H1 (cell line): ENCODE measurements at regions not wholly inside any gene's neighbourhood (a gene's known extent, or its start where the extent isn't known, plus 50 kb on each side); places are given as distances from the start of the nearest gene placed in this dataset.

Source experiments
- CTCF ChIA-PET: fragments of 300-600 bp; sonication (Branson Sonifier 250); formaldehyde crosslinking; loops from one replicate; lab custom pipeline; 2021; ENCODE audit not compliant: partially characterized antibody; lab: Charles Lee
- POLR2A ChIA-PET: fragments of 300-600 bp; sonication (Branson Sonifier 250); formaldehyde crosslinking; loops from one replicate; lab custom pipeline; 2021; ENCODE audit warnings: inconsistent platforms; ENCODE audit not compliant: partially characterized antibody; lab: Charles Lee
- DNase-seq, 2 experiments: peaks; one replicate each; pipeline versions ENCODE4 v3.0.0 to v3.0.0-alpha.2; 2010 to 2022; ENCODE audit warnings: low spot score in 2 of 2, low read depth in 1 of 2, mixed read lengths in 1 of 2
- FAIRE-seq: peaks from 2 replicates; lab custom pipeline; 2011; peaks lifted over from hg19 to GRCh38; lab: Jason Lieb, UNC
- H2AFZ ChIP-seq: 2 replicates; pipeline ENCODE4 v1.8.1; 2012; ENCODE audit warnings: low read length, inconsistent platforms
- H2AK5ac ChIP-seq: 2 replicates; pipeline ENCODE4 v1.6.1; 2013; ENCODE audit warnings: low read depth, low read length
- H2BK120ac ChIP-seq: replicated peaks from 2 replicates; pipeline ENCODE3; 2013; ENCODE audit warnings: low read depth, low read length, inconsistent platforms
- H2BK12ac ChIP-seq: 2 replicates; pipeline ENCODE4 v1.6.1; 2013; ENCODE audit warnings: low read depth, low read length
- H2BK15ac ChIP-seq: 2 replicates; pipeline ENCODE4 v1.6.1; 2013; ENCODE audit warnings: low read length
- H2BK20ac ChIP-seq: 2 replicates; pipeline ENCODE4 v1.6.1; 2013; ENCODE audit warnings: low read length
- H2BK5ac ChIP-seq: 2 replicates; pipeline ENCODE4 v1.6.1; 2013; ENCODE audit warnings: low read depth, low read length
- H3K14ac ChIP-seq: 2 replicates; pipeline ENCODE4 v1.6.1; 2013; ENCODE audit warnings: inconsistent platforms; ENCODE audit not compliant: insufficient read length
- H3K18ac ChIP-seq: 2 replicates; pipeline ENCODE4 v1.6.1; 2013; ENCODE audit warnings: low read length; ENCODE audit errors: extremely low read depth
- H3K23ac ChIP-seq: 2 replicates; pipeline ENCODE4 v1.6.1; 2013; ENCODE audit warnings: inconsistent platforms; ENCODE audit not compliant: insufficient read length
- H3K23me2 ChIP-seq: 2 replicates; pipeline ENCODE4 v1.6.1; 2013; ENCODE audit warnings: low read depth, low read length
- H3K27ac ChIP-seq: 2 replicates; pipeline ENCODE4 v1.6.1; 2011; ENCODE audit warnings: low read depth, low read length, inconsistent platforms
- H3K27me3 ChIP-seq, 4 experiments: replicated peaks in 1 of 4; 1 replicate in 1 of 4; 2 replicates in 3 of 4; pipeline versions ENCODE4 v1.6.1 to v1.8.1; 2011 to 2013; ENCODE audit warnings: low read length in 3 of 4, mild to moderate bottlenecking in 3 of 4, inconsistent platforms in 2 of 4, mixed read lengths in 2 of 4, moderate library complexity in 1 of 4; ENCODE audit not compliant: control insufficient read depth in 3 of 4, insufficient read depth in 3 of 4; ENCODE audit errors: extremely low read depth in 1 of 4
- H3K36me3 ChIP-seq, 4 experiments: 2 replicates each; pipeline versions ENCODE4 v1.6.1 to v1.8.1; 2011 to 2013; ENCODE audit warnings: mild to moderate bottlenecking in 4 of 4, low read length in 3 of 4, moderate library complexity in 2 of 4, control low read depth in 1 of 4, inconsistent platforms in 1 of 4; ENCODE audit not compliant: insufficient read depth in 4 of 4, control insufficient read depth in 2 of 4
- H3K4ac ChIP-seq: replicated peaks from 2 replicates; pipeline ENCODE3; 2013; ENCODE audit warnings: low read length, low read depth, mixed read lengths, inconsistent platforms; ENCODE audit not compliant: insufficient read length
- H3K4me1 ChIP-seq, 4 experiments: replicated peaks in 1 of 4; 1 replicate in 1 of 4; 2 replicates in 3 of 4; pipeline versions ENCODE4 v1.6.1 to v1.8.1; 2011 to 2013; ENCODE audit warnings: low read length in 3 of 4, inconsistent platforms in 2 of 4, mixed read lengths in 1 of 4; ENCODE audit not compliant: insufficient read depth in 4 of 4, control insufficient read depth in 3 of 4
- H3K4me2 ChIP-seq, 2 experiments: 2 replicates each; pipeline versions ENCODE4 v1.6.1 to v1.8.1; 2011 to 2013; ENCODE audit warnings: low read depth in 2 of 2, low read length in 2 of 2, control low read depth in 1 of 2, inconsistent platforms in 1 of 2, mild to moderate bottlenecking in 1 of 2; ENCODE audit not compliant: insufficient read depth in 1 of 2
- H3K4me3 ChIP-seq, 4 experiments: fragments of 200-600, 300-600 bp in 1 of 4; sonication (generic), shearing (Covaris generic), sonication (Bioruptor Twin) in 1 of 4; 2 replicates each; pipeline versions ENCODE4 v1.5.1 to v1.8.1; 2011 to 2016; ENCODE audit warnings: low read length in 4 of 4, low read depth in 3 of 4, control low read depth in 2 of 4, inconsistent platforms in 2 of 4, mild to moderate bottlenecking in 2 of 4, mixed read lengths in 1 of 4, moderate library complexity in 1 of 4; ENCODE audit not compliant: insufficient read depth in 2 of 4; ENCODE audit errors: extremely low read depth in 1 of 4
- H3K56ac ChIP-seq: replicated peaks from 2 replicates; pipeline ENCODE3; 2013; ENCODE audit warnings: low read depth, mild to moderate bottlenecking, mixed read lengths, low read length, inconsistent platforms; ENCODE audit not compliant: insufficient read length
- H3K79me1 ChIP-seq: 2 replicates; pipeline ENCODE4 v1.6.1; 2013; ENCODE audit warnings: low read depth, low read length, control low read depth
- H3K79me2 ChIP-seq, 2 experiments: 2 replicates each; pipeline versions ENCODE4 v1.6.1 to v1.8.1; 2012 to 2013; ENCODE audit warnings: low read length in 2 of 2, mild to moderate bottlenecking in 2 of 2, inconsistent platforms in 1 of 2; ENCODE audit not compliant: insufficient read depth in 2 of 2, control insufficient read depth in 1 of 2
- H3K9ac ChIP-seq, 4 experiments: replicated peaks in 1 of 4; 1 replicate in 1 of 4; 2 replicates in 3 of 4; pipeline versions ENCODE4 v1.6.1 to v1.8.1; 2011 to 2013; ENCODE audit warnings: low read depth in 3 of 4, low read length in 3 of 4, control low read depth in 2 of 4, mild to moderate bottlenecking in 2 of 4, moderate library complexity in 2 of 4, inconsistent platforms in 1 of 4; ENCODE audit errors: extremely low read depth in 1 of 4
- H3K9me3 ChIP-seq, 2 experiments: 2 replicates each; pipeline versions ENCODE4 v1.6.1 to v1.8.1; 2012 to 2013; ENCODE audit warnings: mild to moderate bottlenecking in 2 of 2, moderate library complexity in 2 of 2, control low read depth in 1 of 2, inconsistent platforms in 1 of 2, low read depth in 1 of 2, low read length in 1 of 2, mixed read lengths in 1 of 2; ENCODE audit not compliant: insufficient read depth in 2 of 2
- H4K20me1 ChIP-seq, 2 experiments: replicated peaks in 1 of 2; 2 replicates each; pipeline versions ENCODE3 to v1.8.1; 2011 to 2013; ENCODE audit warnings: inconsistent platforms in 2 of 2, low read length in 2 of 2, mild to moderate bottlenecking in 1 of 2; ENCODE audit not compliant: insufficient read depth in 2 of 2, control insufficient read depth in 1 of 2
- H4K5ac ChIP-seq: 2 replicates; pipeline ENCODE4 v1.6.1; 2013; ENCODE audit warnings: low read length, low read depth, mixed read lengths, inconsistent platforms; ENCODE audit not compliant: insufficient read length
- H4K8ac ChIP-seq: 2 replicates; pipeline ENCODE4 v1.8.0; 2013; ENCODE audit warnings: mild to moderate bottlenecking, moderate library complexity, low read length, inconsistent platforms; ENCODE audit not compliant: insufficient read depth; ENCODE audit errors: extremely low read depth
- H4K91ac ChIP-seq: replicated peaks from 2 replicates; pipeline ENCODE3; 2013; ENCODE audit warnings: low read length, mixed read lengths, inconsistent platforms; ENCODE audit not compliant: insufficient read length
- BCL11A ChIP-seq, 2 experiments: IDR thresholded peaks; one replicate each; pipeline ENCODE4 v1.6.1; 2011; ENCODE audit warnings: low read depth in 2 of 2, low read length in 2 of 2, mild to moderate bottlenecking in 2 of 2
- CHD1 ChIP-seq: IDR thresholded peaks from 2 replicates; pipeline ENCODE4 v1.6.1; 2012; ENCODE audit warnings: low read depth, low read length, improper control_type of control experiment
- GTF2F1 ChIP-seq: IDR thresholded peaks from 2 replicates; pipeline ENCODE4 v1.6.1; 2012; ENCODE audit warnings: low read depth, low read length, improper control_type of control experiment, borderline replicate concordance
- KDM1A ChIP-seq: fragments of 200-600, 300-600 bp; sonication (generic); IDR thresholded peaks from 2 replicates; pipeline ENCODE4 v1.7.1; 2016; ENCODE audit warnings: mild to moderate bottlenecking, low read length, borderline replicate concordance
- PHF8 ChIP-seq: fragments of 200-600 bp; sonication (generic); conservative IDR thresholded peaks from 2 replicates; pipeline ENCODE4 v1.7.1; 2012; ENCODE audit warnings: low read depth, mild to moderate bottlenecking, inconsistent platforms, low read length, moderate library complexity
- POLR2AphosphoS5 ChIP-seq: IDR thresholded peaks from 2 replicates; pipeline ENCODE4 v1.6.1; 2011; ENCODE audit warnings: low read depth, low read length
- RXRA ChIP-seq: IDR thresholded peaks from 2 replicates; pipeline ENCODE4 v1.6.1; 2011; ENCODE audit warnings: low read depth, mild to moderate bottlenecking, low read length, moderate library complexity; ENCODE audit not compliant: insufficient read depth
- TAF1 ChIP-seq: IDR thresholded peaks from 2 replicates; pipeline ENCODE4 v1.6.1; 2011; ENCODE audit warnings: mild to moderate bottlenecking, low read depth, low read length
- TAF7 ChIP-seq: optimal IDR thresholded peaks from 2 replicates; pipeline ENCODE3; 2011; ENCODE audit warnings: low read depth, mild to moderate bottlenecking, inconsistent platforms, low read length, moderate library complexity, borderline replicate concordance
- YY1 ChIP-seq: IDR thresholded peaks from 2 replicates; pipeline ENCODE4 v1.6.1; 2011; ENCODE audit warnings: low read depth, mild to moderate bottlenecking, low read length
- WGBS, 2 experiments: shearing (Covaris generic) in 1 of 2; methylation state at CpG; one replicate each; pipeline versions ENCODE4 v1.1.6 to v1.1.7; 2013 to 2015; ENCODE audit warnings: low lambda C conversion rate in 2 of 2, mixed read lengths in 2 of 2, inconsistent platforms in 1 of 2, low coverage in 1 of 2, missing lambda C conversion rate in 1 of 2; ENCODE audit not compliant: insufficient replicate concordance in 2 of 2, insufficient coverage in 1 of 2, insufficient read length in 1 of 2; ENCODE audit errors: extremely low coverage in 1 of 2, missing lambda C conversion rate in 1 of 2; 5-methylcytosine and 5-hydroxymethylcytosine counted together
- TF ChIP-seq, protein P1 (sequence below), 3 experiments: IDR thresholded peaks; 1 replicate in 2 of 3; 2 replicates in 1 of 3; pipeline versions ENCODE4 v1.5.1 to v1.6.1; 2011; ENCODE audit warnings: low read length in 3 of 3, mild to moderate bottlenecking in 3 of 3, inconsistent platforms in 2 of 3, low read depth in 1 of 3, moderate library complexity in 1 of 3; ENCODE audit not compliant: insufficient read depth in 1 of 3; ENCODE audit errors: control extremely low read depth in 1 of 3
- TF ChIP-seq, protein P2 (sequence below): IDR thresholded peaks from 2 replicates; pipeline ENCODE4 v1.6.1; 2011; ENCODE audit warnings: low read length, improper control_type of control experiment

DNA sequence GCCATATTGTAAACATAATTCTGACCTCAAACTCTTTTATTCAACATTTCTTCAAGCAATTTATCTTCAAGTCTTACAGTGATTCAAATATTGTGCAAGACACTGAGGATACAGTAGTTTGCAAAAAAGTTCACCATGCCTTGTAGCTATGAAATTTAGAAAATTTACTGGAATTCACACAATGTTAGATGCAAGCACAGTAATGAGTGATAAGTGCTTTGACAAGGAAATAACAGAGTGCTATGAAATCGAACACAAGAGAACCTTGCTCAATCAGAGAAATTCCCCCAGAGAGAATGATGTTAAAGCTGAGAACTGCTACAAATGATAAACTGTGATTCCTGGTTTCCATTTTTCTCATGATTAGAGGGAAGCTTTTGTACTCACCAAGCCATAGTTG lies 952.9 kb downstream of the FAT4 start:
- Histone ChIP-seq H3K36me3 (no peaks in the 10 kb centered on the region), H3K23ac (no peak overlapping the region), H3K4me3 (no peak overlapping the region), H3K9me3 (no peaks in the 10 kb centered on the region), H3K4ac (no peak overlapping the region), H3K14ac (no peak overlapping the region), H2BK120ac (no peak overlapping the region), H3K27ac (no peak overlapping the region), H2BK12ac (no peak overlapping the region), H3K18ac (no peak overlapping the region), H2AFZ (no peak overlapping the region), H4K5ac (no peak overlapping the region), H3K4me1 (no peaks in the 10 kb centered on the region), H2AK5ac (no peak overlapping the region), H3K4me2 (no peak overlapping the region), H2BK15ac (no peak overlapping the region), H3K23me2 (no peaks in the 10 kb centered on the region), H2BK5ac (no peak overlapping the region), H4K20me1 (no peaks in the 10 kb centered on the region), H3K27me3 (no peaks in the 10 kb centered on the region), H4K8ac (no peak overlapping the region), H3K9ac (no peak overlapping the region), H3K56ac (no peak overlapping the region), H2BK20ac (no peak overlapping the region), H3K79me1 (no peaks in the 10 kb centered on the region), H4K91ac (no peak overlapping the region), H3K79me2 (no peaks in the 10 kb centered on the region)
- TF ChIP-seq CHD1 (no peak), BCL11A (IDR thresholded peaks at IDR 0.05; ENCODE audit: low read depth in 2 of 2, low read length in 2 of 2) (no peak), TAF1 (no peak), GTF2F1 (no peak), PHF8 (no peak), POLR2AphosphoS5 (no peak), YY1 (no peak), RXRA (no peak), TAF7 (no peak), KDM1A (no peak)
- TF ChIP-seq, protein P1, sequence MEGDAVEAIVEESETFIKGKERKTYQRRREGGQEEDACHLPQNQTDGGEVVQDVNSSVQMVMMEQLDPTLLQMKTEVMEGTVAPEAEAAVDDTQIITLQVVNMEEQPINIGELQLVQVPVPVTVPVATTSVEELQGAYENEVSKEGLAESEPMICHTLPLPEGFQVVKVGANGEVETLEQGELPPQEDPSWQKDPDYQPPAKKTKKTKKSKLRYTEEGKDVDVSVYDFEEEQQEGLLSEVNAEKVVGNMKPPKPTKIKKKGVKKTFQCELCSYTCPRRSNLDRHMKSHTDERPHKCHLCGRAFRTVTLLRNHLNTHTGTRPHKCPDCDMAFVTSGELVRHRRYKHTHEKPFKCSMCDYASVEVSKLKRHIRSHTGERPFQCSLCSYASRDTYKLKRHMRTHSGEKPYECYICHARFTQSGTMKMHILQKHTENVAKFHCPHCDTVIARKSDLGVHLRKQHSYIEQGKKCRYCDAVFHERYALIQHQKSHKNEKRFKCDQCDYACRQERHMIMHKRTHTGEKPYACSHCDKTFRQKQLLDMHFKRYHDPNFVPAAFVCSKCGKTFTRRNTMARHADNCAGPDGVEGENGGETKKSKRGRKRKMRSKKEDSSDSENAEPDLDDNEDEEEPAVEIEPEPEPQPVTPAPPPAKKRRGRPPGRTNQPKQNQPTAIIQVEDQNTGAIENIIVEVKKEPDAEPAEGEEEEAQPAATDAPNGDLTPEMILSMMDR (IDR thresholded peaks at IDR 0.05; ENCODE audit: control extremely low read depth in 1 of 3, insufficient read depth in 1 of 3, low read depth in 1 of 3, low read length in 3 of 3) = no peak
- TF ChIP-seq, protein P2, sequence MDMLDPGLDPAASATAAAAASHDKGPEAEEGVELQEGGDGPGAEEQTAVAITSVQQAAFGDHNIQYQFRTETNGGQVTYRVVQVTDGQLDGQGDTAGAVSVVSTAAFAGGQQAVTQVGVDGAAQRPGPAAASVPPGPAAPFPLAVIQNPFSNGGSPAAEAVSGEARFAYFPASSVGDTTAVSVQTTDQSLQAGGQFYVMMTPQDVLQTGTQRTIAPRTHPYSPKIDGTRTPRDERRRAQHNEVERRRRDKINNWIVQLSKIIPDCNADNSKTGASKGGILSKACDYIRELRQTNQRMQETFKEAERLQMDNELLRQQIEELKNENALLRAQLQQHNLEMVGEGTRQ = no peak
- ChIA-PET CTCF (interaction anchor here (0.6 to 1.2 kb wide), 3 partner anchors 44 to 524 kb away, joined by 3 read pairs; no protein-coding TSS in a partner anchor), POLR2A (no interaction called here)
- 96% methylated on average over 1 of the region's 1 CpG; no CpG with 5 or more reads in 1 of the 2 experiments for WGBS, 2 experiments
- DNase-seq (no peak), FAIRE-seq (no peak)
